Erythroblast (primary cell): ENCODE measurements at regions not wholly inside any gene's neighbourhood (a gene's known extent, or its start where the extent isn't known, plus 50 kb on each side); places are given as distances from the start of the nearest gene placed in this dataset.
"Not testable (repeated sequence)": the region's sequence is repeated elsewhere in the genome, so short reads cannot be mapped to it uniquely, and the experiment has no call there.

Source experiments
- DNase-seq, 2 experiments: peaks; one replicate each; lab custom pipeline; 2025; lab: John Stamatoyannopoulos, UW
- GATA1 ChIP-seq: IDR thresholded peaks from 2 replicates; pipeline ENCODE4 v1.6.1; 2011; ENCODE audit warnings: low read depth, mild to moderate bottlenecking, control low read depth, low read length, moderate library complexity
- POLR2A ChIP-seq: IDR thresholded peaks from 2 replicates; pipeline ENCODE4 v1.6.1; 2011; ENCODE audit warnings: mild to moderate bottlenecking, low read length

GRCh38 chrX:121356850-121357171, 309.4 kb downstream of the GLUD2 start:
- TF ChIP-seq GATA1 (no peak), POLR2A (no peak)
- no peak for DNase-seq

DNA sequence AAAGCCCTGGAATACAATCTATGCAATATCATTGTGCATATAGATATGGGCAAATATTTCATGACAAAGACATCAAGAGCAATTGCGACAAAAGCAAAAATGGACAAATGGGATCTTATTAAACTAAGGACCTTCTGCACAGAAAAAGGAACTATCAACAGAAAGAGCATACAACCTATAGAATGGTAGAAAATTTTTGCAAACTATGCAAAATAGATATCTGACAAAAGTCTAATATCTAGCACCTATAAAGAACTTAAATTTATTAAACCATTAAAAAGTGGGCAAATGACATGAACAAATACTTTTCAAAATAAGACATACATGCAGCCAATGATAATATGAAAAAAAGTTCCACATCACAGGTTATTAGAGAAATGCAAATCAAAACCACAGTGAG, 312.9 kb downstream of the GLUD2 start:
- DNase-seq: no peak
- no peak for TF ChIP-seq GATA1
- no peak for TF ChIP-seq POLR2A

- no peak for DNase-seq
- TF ChIP-seq POLR2A: no peak
- no peak for TF ChIP-seq GATA1
These were observed 318.3 kb downstream of the GLUD2 start for GRCh38 chrX:121365572-121366161.

DNA sequence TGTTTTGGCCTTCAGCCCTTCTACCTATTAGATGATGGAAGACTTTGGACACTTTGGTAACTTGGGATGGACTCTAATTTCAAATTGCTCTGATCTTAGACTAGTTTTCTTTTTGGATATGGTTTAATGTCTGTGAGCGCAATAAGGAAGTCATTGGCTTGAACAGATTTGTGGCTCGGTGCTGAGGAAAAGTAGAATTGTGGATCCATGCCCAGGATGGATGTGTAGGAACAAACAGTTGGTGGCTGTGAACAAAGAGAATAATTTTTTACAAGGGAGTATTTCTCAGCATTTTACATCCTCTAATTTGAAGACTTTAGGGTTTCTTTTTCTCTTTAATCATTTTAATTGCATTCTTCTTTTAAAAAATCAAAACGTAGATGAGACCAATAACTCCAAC, 327.1 kb downstream of the GLUD2 start:
- TF ChIP-seq POLR2A (no peak), GATA1 (no peak)
- DNase-seq: no peak

GRCh38 chrX:121381915-121382314, 334.5 kb downstream of the GLUD2 start:
- not testable (repeated sequence) for DNase-seq

DNA sequence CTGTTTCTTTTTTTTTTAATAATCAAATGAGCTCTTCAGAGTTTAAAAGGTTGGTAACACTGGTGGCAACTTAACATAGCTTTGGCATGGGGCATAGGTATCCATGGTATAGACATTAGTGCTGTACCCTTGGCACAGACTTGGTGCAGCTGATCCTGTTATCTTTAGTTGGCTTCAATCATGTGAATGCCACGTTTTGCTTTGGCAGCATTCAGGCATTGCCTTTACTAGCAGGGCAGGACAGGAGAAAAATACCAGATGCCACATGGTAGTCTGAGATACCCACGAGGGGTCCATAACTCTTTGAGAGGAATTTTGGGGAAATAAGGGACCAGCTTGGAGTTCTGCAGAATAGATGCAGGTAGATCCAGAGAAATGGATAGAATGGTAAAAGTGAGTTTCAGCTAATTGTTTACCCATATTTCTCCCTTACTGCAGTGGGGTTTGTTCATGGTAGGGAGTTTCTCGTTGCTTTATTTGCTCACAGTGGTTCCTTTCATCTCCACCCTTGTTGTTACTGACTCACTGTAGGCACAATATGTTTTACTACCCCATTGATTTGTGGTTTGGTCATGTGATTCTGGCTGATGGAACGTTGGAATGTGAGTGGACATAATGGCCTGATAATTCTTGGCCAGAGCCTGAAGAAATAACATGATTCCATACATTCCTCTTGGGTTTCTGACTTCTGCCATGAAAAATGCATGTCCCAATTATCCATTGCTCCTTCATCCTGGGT, 342.7 kb downstream of the GLUD2 start:
- no peak for TF ChIP-seq POLR2A
- no peak for DNase-seq

DNA sequence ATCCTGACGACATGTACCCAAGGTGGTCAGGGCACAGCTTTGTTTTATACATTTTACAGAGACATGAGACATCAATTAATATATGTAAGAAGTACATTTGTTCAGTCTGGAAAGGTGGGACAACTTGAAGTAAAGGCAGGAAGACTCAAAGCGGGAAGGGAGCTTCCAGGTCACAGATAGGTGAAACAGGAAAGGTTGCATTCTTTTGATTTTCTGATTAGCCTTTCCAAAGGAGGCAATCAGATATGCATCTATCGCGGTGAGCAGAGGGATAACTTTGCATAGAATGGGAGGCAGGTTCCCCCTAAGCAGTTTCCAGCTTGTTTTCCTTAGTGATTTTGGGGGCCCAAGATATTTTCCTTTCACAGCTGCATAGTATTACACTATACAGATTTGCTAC, 358.4 kb downstream of the GLUD2 start:
- DNase-seq: no peak
- TF ChIP-seq GATA1 (no peak), POLR2A (no peak)

DNA sequence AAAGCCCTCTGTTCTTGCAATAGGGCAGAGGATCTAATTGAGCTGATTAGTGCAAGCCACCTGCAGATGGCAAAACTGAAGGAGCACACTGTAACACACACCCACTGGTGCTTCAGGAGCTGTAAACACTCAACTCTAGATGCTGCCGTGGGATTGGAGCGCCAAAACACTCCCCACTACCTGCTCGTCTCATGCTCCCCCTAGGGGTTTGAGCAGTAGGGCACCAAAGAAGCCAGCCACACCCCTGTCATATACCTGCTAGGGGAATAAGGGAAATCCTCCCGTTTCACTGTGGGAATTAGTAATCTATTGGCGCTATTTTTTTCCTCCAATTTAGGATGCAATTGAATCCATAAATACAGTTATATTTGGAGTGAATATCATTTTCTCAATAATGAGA, 360.2 kb downstream of the GLUD2 start:
- TF ChIP-seq GATA1: no peak
- TF ChIP-seq POLR2A: no peak
- DNase-seq: no peak

DNA sequence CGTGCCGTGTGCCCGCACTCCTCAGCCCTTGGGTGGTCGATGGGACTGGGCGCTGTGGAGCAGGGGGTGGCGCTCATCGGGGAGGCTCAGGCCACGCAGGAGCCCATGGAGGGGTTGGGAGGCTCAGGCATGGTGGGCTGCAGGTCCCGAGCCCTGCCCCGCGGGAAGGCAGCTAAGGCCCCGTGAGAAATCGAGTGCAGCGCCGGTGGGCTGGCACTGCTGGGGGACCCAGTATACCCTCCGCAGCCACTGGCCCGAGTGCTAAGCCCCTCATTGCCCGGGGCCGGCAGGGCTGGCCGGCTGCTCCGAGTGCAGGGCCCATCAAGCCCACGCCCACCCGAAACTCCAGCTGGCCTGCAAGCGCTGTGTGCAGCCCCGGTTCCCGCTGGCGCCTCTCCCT, 384.1 kb downstream of the GLUD2 start:
- not testable (repeated sequence) for DNase-seq

- no peak for TF ChIP-seq GATA1
- no peak for TF ChIP-seq POLR2A
- DNase-seq: no peak
These were observed 385.9 kb downstream of the GLUD2 start for GRCh38 chrX:121433289-121433688.

DNA sequence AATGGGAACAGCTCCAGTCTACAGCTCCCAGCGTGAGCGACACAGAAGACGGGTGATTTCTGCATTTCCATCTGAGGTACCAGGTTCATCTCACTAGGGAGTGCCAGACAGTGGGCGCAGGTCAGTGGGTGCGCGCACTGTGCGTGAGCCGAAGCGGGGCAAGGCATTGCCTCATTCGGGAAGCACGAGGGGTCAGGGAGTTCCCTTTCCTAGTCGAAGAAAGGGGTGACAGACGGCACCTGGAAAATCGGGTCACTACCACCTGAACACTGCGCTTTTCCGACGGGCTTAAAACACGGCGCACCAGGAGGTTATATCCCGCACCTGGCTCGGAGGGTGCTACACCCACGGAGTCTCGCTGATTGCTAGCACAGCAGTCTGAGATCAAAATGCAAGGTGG, 390.3 kb downstream of the GLUD2 start:
- DNase-seq: not testable (repeated sequence)

- TF ChIP-seq POLR2A: no peak
- no peak for TF ChIP-seq GATA1
- no peak for DNase-seq
These were observed 408.5 kb downstream of the GLUD2 start for GRCh38 chrX:121455890-121456289.

GRCh38 chrX:121456315-121456714, 408.9 kb downstream of the GLUD2 start:
- no peak for TF ChIP-seq GATA1
- no peak for TF ChIP-seq POLR2A

DNA sequence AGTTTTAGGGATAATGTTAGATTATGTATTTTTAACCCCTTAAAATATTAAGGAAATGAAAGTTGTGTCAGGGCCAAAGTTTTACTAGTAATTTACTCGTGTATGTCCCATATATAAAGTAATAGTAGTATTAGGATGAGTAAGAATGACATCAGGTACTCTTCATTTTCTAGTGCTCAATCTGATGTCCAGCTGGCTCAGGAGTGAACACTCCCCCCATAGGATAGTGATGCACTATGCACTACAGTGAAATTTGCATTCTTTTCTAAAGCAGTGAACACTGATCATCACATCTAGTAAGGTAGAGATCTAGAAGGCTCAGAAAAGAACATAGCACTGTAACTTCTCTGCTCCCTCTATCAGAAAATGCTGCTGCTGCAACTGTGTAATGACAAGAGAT, 409.7 kb downstream of the GLUD2 start:
- DNase-seq: no peak
- no peak for TF ChIP-seq POLR2A
- TF ChIP-seq GATA1: no peak

More at GRCh38 chrX:121456315-121456714, 408.9 kb downstream of the GLUD2 start:
- DNase-seq: no peak

DNA sequence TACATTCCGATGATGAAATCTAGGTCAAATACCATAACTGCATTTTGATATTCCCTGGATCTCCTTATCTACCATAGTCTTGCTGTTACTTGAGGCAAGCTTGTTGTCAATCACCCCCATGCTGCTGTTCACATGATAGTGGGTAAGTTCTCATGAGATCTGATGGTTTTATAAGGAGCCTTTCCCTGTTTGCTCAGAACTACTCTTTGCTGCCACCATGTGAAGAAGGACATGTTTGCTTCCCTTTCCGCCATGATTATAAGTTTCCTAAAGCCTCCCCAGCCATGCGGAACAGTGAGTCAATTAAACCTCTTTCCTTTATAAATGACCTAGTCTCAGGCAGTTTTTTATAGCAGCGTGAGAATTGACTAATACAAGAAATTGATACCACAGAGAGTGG, 432.0 kb downstream of the GLUD2 start:
- DNase-seq: no peak
- TF ChIP-seq POLR2A: no peak
- no peak for TF ChIP-seq GATA1
